ENCODE measurements at regions not wholly inside any gene's neighbourhood (a gene's known extent, or its start where the extent isn't known, plus 50 kb on each side); places are given as distances from the start of the nearest gene placed in this dataset.

GRCh38 chr5:130893006-130893405, 272.1 kb downstream of the HINT1 start:
- no peak for DNase-seq (ENCODE audit: extremely low read depth, low read depth)
- TF ChIP-seq CTCF (IDR thresholded peaks at IDR 0.05; ENCODE audit: low read depth, low read length) = no peak

- TF ChIP-seq CTCF (IDR thresholded peaks at IDR 0.05; ENCODE audit: low read depth, low read length) = no peak
- no peak for DNase-seq (ENCODE audit: extremely low read depth, low read depth)
Observed at GRCh38 chr5:130890610-130891009, 274.4 kb downstream of the HINT1 start.

GRCh38 chr5:130885691-130886090, 279.4 kb downstream of the HINT1 start:
- no peak for TF ChIP-seq CTCF (IDR thresholded peaks at IDR 0.05; ENCODE audit: low read depth, low read length)
- DNase-seq (ENCODE audit: extremely low read depth, low read depth) = no peak

- TF ChIP-seq CTCF (IDR thresholded peaks at IDR 0.05; ENCODE audit: low read depth, low read length) = no peak
- DNase-seq (ENCODE audit: extremely low read depth, low read depth) = no peak
Observed at GRCh38 chr5:130885027-130885426, 280.0 kb downstream of the HINT1 start.

GRCh38 chr5:130884023-130884422, 281.0 kb downstream of the HINT1 start:
- no peak for TF ChIP-seq CTCF (IDR thresholded peaks at IDR 0.05; ENCODE audit: low read depth, low read length)
- DNase-seq (ENCODE audit: extremely low read depth, low read depth) = no peak

- no peak for TF ChIP-seq CTCF (IDR thresholded peaks at IDR 0.05; ENCODE audit: low read depth, low read length)
- DNase-seq (ENCODE audit: extremely low read depth, low read depth) = no peak
Observed at GRCh38 chr5:130875656-130876055, 289.4 kb downstream of the HINT1 start.

- DNase-seq (ENCODE audit: extremely low read depth, low read depth) = no peak
- no peak for TF ChIP-seq CTCF (IDR thresholded peaks at IDR 0.05; ENCODE audit: low read depth, low read length)
Observed at GRCh38 chr5:130874861-130875417, 290.1 kb downstream of the HINT1 start.
